H1 (cell line): ENCODE measurements at regions not wholly inside any gene's neighbourhood (a gene's known extent, or its start where the extent isn't known, plus 50 kb on each side); places are given as distances from the start of the nearest gene placed in this dataset.

ENCODE experiments used
- CTCF ChIA-PET: fragments of 300-600 bp; sonication (Branson Sonifier 250); formaldehyde crosslinking; loops from one replicate; lab custom pipeline; 2021; ENCODE audit not compliant: partially characterized antibody; lab: Charles Lee
- POLR2A ChIA-PET: fragments of 300-600 bp; sonication (Branson Sonifier 250); formaldehyde crosslinking; loops from one replicate; lab custom pipeline; 2021; ENCODE audit warnings: inconsistent platforms; ENCODE audit not compliant: partially characterized antibody; lab: Charles Lee
- DNase-seq, 2 experiments: peaks; one replicate each; pipeline versions ENCODE4 v3.0.0 to v3.0.0-alpha.2; 2010 to 2022; ENCODE audit warnings: low spot score in 2 of 2, low read depth in 1 of 2, mixed read lengths in 1 of 2
- FAIRE-seq: peaks from 2 replicates; lab custom pipeline; 2011; peaks lifted over from hg19 to GRCh38; lab: Jason Lieb, UNC
- H2AFZ ChIP-seq: 2 replicates; pipeline ENCODE4 v1.8.1; 2012; ENCODE audit warnings: low read length, inconsistent platforms
- H2AK5ac ChIP-seq: 2 replicates; pipeline ENCODE4 v1.6.1; 2013; ENCODE audit warnings: low read depth, low read length
- H2BK120ac ChIP-seq: replicated peaks from 2 replicates; pipeline ENCODE3; 2013; ENCODE audit warnings: low read depth, low read length, inconsistent platforms
- H2BK12ac ChIP-seq: 2 replicates; pipeline ENCODE4 v1.6.1; 2013; ENCODE audit warnings: low read depth, low read length
- H2BK15ac ChIP-seq: 2 replicates; pipeline ENCODE4 v1.6.1; 2013; ENCODE audit warnings: low read length
- H2BK20ac ChIP-seq: 2 replicates; pipeline ENCODE4 v1.6.1; 2013; ENCODE audit warnings: low read length
- H2BK5ac ChIP-seq: 2 replicates; pipeline ENCODE4 v1.6.1; 2013; ENCODE audit warnings: low read depth, low read length
- H3K14ac ChIP-seq: 2 replicates; pipeline ENCODE4 v1.6.1; 2013; ENCODE audit warnings: inconsistent platforms; ENCODE audit not compliant: insufficient read length
- H3K18ac ChIP-seq: 2 replicates; pipeline ENCODE4 v1.6.1; 2013; ENCODE audit warnings: low read length; ENCODE audit errors: extremely low read depth
- H3K23ac ChIP-seq: 2 replicates; pipeline ENCODE4 v1.6.1; 2013; ENCODE audit warnings: inconsistent platforms; ENCODE audit not compliant: insufficient read length
- H3K23me2 ChIP-seq: 2 replicates; pipeline ENCODE4 v1.6.1; 2013; ENCODE audit warnings: low read depth, low read length
- H3K27ac ChIP-seq: 2 replicates; pipeline ENCODE4 v1.6.1; 2011; ENCODE audit warnings: low read depth, low read length, inconsistent platforms
- H3K27me3 ChIP-seq, 4 experiments: replicated peaks in 1 of 4; 1 replicate in 1 of 4; 2 replicates in 3 of 4; pipeline versions ENCODE4 v1.6.1 to v1.8.1; 2011 to 2013; ENCODE audit warnings: low read length in 3 of 4, mild to moderate bottlenecking in 3 of 4, inconsistent platforms in 2 of 4, mixed read lengths in 2 of 4, moderate library complexity in 1 of 4; ENCODE audit not compliant: control insufficient read depth in 3 of 4, insufficient read depth in 3 of 4; ENCODE audit errors: extremely low read depth in 1 of 4
- H3K36me3 ChIP-seq, 4 experiments: 2 replicates each; pipeline versions ENCODE4 v1.6.1 to v1.8.1; 2011 to 2013; ENCODE audit warnings: mild to moderate bottlenecking in 4 of 4, low read length in 3 of 4, moderate library complexity in 2 of 4, control low read depth in 1 of 4, inconsistent platforms in 1 of 4; ENCODE audit not compliant: insufficient read depth in 4 of 4, control insufficient read depth in 2 of 4
- H3K4ac ChIP-seq: replicated peaks from 2 replicates; pipeline ENCODE3; 2013; ENCODE audit warnings: low read length, low read depth, mixed read lengths, inconsistent platforms; ENCODE audit not compliant: insufficient read length
- H3K4me1 ChIP-seq, 4 experiments: replicated peaks in 1 of 4; 1 replicate in 1 of 4; 2 replicates in 3 of 4; pipeline versions ENCODE4 v1.6.1 to v1.8.1; 2011 to 2013; ENCODE audit warnings: low read length in 3 of 4, inconsistent platforms in 2 of 4, mixed read lengths in 1 of 4; ENCODE audit not compliant: insufficient read depth in 4 of 4, control insufficient read depth in 3 of 4
- H3K4me2 ChIP-seq, 2 experiments: 2 replicates each; pipeline versions ENCODE4 v1.6.1 to v1.8.1; 2011 to 2013; ENCODE audit warnings: low read depth in 2 of 2, low read length in 2 of 2, control low read depth in 1 of 2, inconsistent platforms in 1 of 2, mild to moderate bottlenecking in 1 of 2; ENCODE audit not compliant: insufficient read depth in 1 of 2
- H3K4me3 ChIP-seq, 4 experiments: fragments of 200-600, 300-600 bp in 1 of 4; sonication (generic), shearing (Covaris generic), sonication (Bioruptor Twin) in 1 of 4; 2 replicates each; pipeline versions ENCODE4 v1.5.1 to v1.8.1; 2011 to 2016; ENCODE audit warnings: low read length in 4 of 4, low read depth in 3 of 4, control low read depth in 2 of 4, inconsistent platforms in 2 of 4, mild to moderate bottlenecking in 2 of 4, mixed read lengths in 1 of 4, moderate library complexity in 1 of 4; ENCODE audit not compliant: insufficient read depth in 2 of 4; ENCODE audit errors: extremely low read depth in 1 of 4
- H3K56ac ChIP-seq: replicated peaks from 2 replicates; pipeline ENCODE3; 2013; ENCODE audit warnings: low read depth, mild to moderate bottlenecking, mixed read lengths, low read length, inconsistent platforms; ENCODE audit not compliant: insufficient read length
- H3K79me1 ChIP-seq: 2 replicates; pipeline ENCODE4 v1.6.1; 2013; ENCODE audit warnings: low read depth, low read length, control low read depth
- H3K79me2 ChIP-seq, 2 experiments: 2 replicates each; pipeline versions ENCODE4 v1.6.1 to v1.8.1; 2012 to 2013; ENCODE audit warnings: low read length in 2 of 2, mild to moderate bottlenecking in 2 of 2, inconsistent platforms in 1 of 2; ENCODE audit not compliant: insufficient read depth in 2 of 2, control insufficient read depth in 1 of 2
- H3K9ac ChIP-seq, 4 experiments: replicated peaks in 1 of 4; 1 replicate in 1 of 4; 2 replicates in 3 of 4; pipeline versions ENCODE4 v1.6.1 to v1.8.1; 2011 to 2013; ENCODE audit warnings: low read depth in 3 of 4, low read length in 3 of 4, control low read depth in 2 of 4, mild to moderate bottlenecking in 2 of 4, moderate library complexity in 2 of 4, inconsistent platforms in 1 of 4; ENCODE audit errors: extremely low read depth in 1 of 4
- H3K9me3 ChIP-seq, 2 experiments: 2 replicates each; pipeline versions ENCODE4 v1.6.1 to v1.8.1; 2012 to 2013; ENCODE audit warnings: mild to moderate bottlenecking in 2 of 2, moderate library complexity in 2 of 2, control low read depth in 1 of 2, inconsistent platforms in 1 of 2, low read depth in 1 of 2, low read length in 1 of 2, mixed read lengths in 1 of 2; ENCODE audit not compliant: insufficient read depth in 2 of 2
- H4K20me1 ChIP-seq, 2 experiments: replicated peaks in 1 of 2; 2 replicates each; pipeline versions ENCODE3 to v1.8.1; 2011 to 2013; ENCODE audit warnings: inconsistent platforms in 2 of 2, low read length in 2 of 2, mild to moderate bottlenecking in 1 of 2; ENCODE audit not compliant: insufficient read depth in 2 of 2, control insufficient read depth in 1 of 2
- H4K5ac ChIP-seq: 2 replicates; pipeline ENCODE4 v1.6.1; 2013; ENCODE audit warnings: low read length, low read depth, mixed read lengths, inconsistent platforms; ENCODE audit not compliant: insufficient read length
- H4K8ac ChIP-seq: 2 replicates; pipeline ENCODE4 v1.8.0; 2013; ENCODE audit warnings: mild to moderate bottlenecking, moderate library complexity, low read length, inconsistent platforms; ENCODE audit not compliant: insufficient read depth; ENCODE audit errors: extremely low read depth
- H4K91ac ChIP-seq: replicated peaks from 2 replicates; pipeline ENCODE3; 2013; ENCODE audit warnings: low read length, mixed read lengths, inconsistent platforms; ENCODE audit not compliant: insufficient read length
- EGR1 ChIP-seq: IDR thresholded peaks from 2 replicates; pipeline ENCODE4 v1.6.1; 2011; ENCODE audit warnings: low read depth, low read length, borderline replicate concordance
- EZH2 ChIP-seq: fragments of 200-600 bp; sonication (generic); IDR thresholded peaks from 2 replicates; pipeline ENCODE4 v1.7.1; 2012; ENCODE audit warnings: low read depth, mild to moderate bottlenecking, moderate library complexity, low read length, inconsistent platforms; ENCODE audit not compliant: severe bottlenecking
- KDM4A ChIP-seq: IDR thresholded peaks from one replicate; pipeline ENCODE4 v1.7.1; 2012; ENCODE audit warnings: low read depth, mild to moderate bottlenecking, moderate library complexity, low read length, inconsistent platforms; ENCODE audit not compliant: severe bottlenecking
- NANOG ChIP-seq: IDR thresholded peaks from 2 replicates; pipeline ENCODE4 v1.6.1; 2011; ENCODE audit warnings: low read length, low read depth, mild to moderate bottlenecking, inconsistent platforms; ENCODE audit not compliant: insufficient read depth, poor library complexity, severe bottlenecking
- RBBP5 ChIP-seq: IDR thresholded peaks from 2 replicates; pipeline ENCODE4 v1.7.1; 2012; ENCODE audit warnings: low read depth, mild to moderate bottlenecking, inconsistent platforms, low read length, moderate library complexity, borderline replicate concordance
- RXRA ChIP-seq: IDR thresholded peaks from 2 replicates; pipeline ENCODE4 v1.6.1; 2011; ENCODE audit warnings: low read depth, mild to moderate bottlenecking, low read length, moderate library complexity; ENCODE audit not compliant: insufficient read depth
- SRF ChIP-seq: IDR thresholded peaks from 2 replicates; pipeline ENCODE4 v1.6.1; 2011; ENCODE audit warnings: mild to moderate bottlenecking, low read depth, low read length, moderate library complexity
- SUZ12 ChIP-seq: fragments of 200-600 bp; sonication (generic); IDR thresholded peaks from 2 replicates; pipeline ENCODE4 v1.6.1; 2012; ENCODE audit warnings: mild to moderate bottlenecking, inconsistent platforms, low read length, moderate library complexity, mixed read lengths
- YY1 ChIP-seq: IDR thresholded peaks from 2 replicates; pipeline ENCODE4 v1.6.1; 2011; ENCODE audit warnings: low read depth, mild to moderate bottlenecking, low read length
- WGBS, 2 experiments: shearing (Covaris generic) in 1 of 2; methylation state at CpG; one replicate each; pipeline versions ENCODE4 v1.1.6 to v1.1.7; 2013 to 2015; ENCODE audit warnings: low lambda C conversion rate in 2 of 2, mixed read lengths in 2 of 2, inconsistent platforms in 1 of 2, low coverage in 1 of 2, missing lambda C conversion rate in 1 of 2; ENCODE audit not compliant: insufficient replicate concordance in 2 of 2, insufficient coverage in 1 of 2, insufficient read length in 1 of 2; ENCODE audit errors: extremely low coverage in 1 of 2, missing lambda C conversion rate in 1 of 2; 5-methylcytosine and 5-hydroxymethylcytosine counted together
- TF ChIP-seq, protein P1 (sequence below), 3 experiments: IDR thresholded peaks; 1 replicate in 2 of 3; 2 replicates in 1 of 3; pipeline versions ENCODE4 v1.5.1 to v1.6.1; 2011; ENCODE audit warnings: low read length in 3 of 3, mild to moderate bottlenecking in 3 of 3, inconsistent platforms in 2 of 3, low read depth in 1 of 3, moderate library complexity in 1 of 3; ENCODE audit not compliant: insufficient read depth in 1 of 3; ENCODE audit errors: control extremely low read depth in 1 of 3
- TF ChIP-seq, protein P2 (sequence below): IDR thresholded peaks from 2 replicates; pipeline ENCODE4 v1.6.1; 2011; ENCODE audit warnings: low read depth, mild to moderate bottlenecking, low read length; ENCODE audit not compliant: insufficient read depth

DNA sequence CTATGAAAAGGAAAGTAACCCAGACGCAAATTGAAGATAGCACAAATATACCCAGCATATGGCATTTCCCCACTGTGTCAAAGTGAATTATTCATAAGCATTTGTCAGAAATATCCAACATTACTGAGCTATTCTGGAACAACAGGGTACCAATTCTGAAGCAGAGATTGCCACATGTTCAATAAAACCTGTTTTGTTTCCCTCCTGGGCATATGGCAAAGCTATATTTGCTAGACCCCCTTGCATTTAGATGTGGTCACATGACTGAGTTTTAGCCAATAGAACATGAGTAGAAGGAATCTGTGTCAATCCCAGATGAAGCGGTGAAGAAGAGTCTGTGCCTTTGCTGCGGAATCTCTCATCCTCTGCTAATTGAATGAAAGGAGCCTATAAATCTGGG is 296.4 kb upstream of the DLGAP1 start:
- no peaks in the 10 kb centered on the region for H3K9me3 ChIP-seq
- no peak overlapping the region for H3K14ac ChIP-seq
- no peak overlapping the region for H4K8ac ChIP-seq
- no peak overlapping the region for H3K4ac ChIP-seq
- H3K4me2 ChIP-seq: no peak overlapping the region
- no peak overlapping the region for H3K18ac ChIP-seq
- no peak overlapping the region for H3K9ac ChIP-seq
- no peaks in the 10 kb centered on the region for H3K27me3 ChIP-seq
- DNase-seq (no peak), FAIRE-seq (no peak)
- no peak overlapping the region for H2BK120ac ChIP-seq
- 91% methylated on average over 3 of the region's 3 CpGs; no CpG with 5 or more reads in 1 of the 2 experiments for WGBS, 2 experiments
- H4K91ac ChIP-seq: no peak overlapping the region
- CTCF ChIA-PET: interaction anchor here (1.2 kb wide), 1 partner anchor 306 kb away, joined by 4 read pairs; no protein-coding TSS in a partner anchor
- no peak overlapping the region for H2AFZ ChIP-seq
- H3K36me3 ChIP-seq: no peaks in the 10 kb centered on the region
- no peak overlapping the region for H2AK5ac ChIP-seq
- H3K23ac ChIP-seq: no peak overlapping the region
- H3K23me2 ChIP-seq: no peaks in the 10 kb centered on the region
- POLR2A ChIA-PET: no interaction called here
- H4K5ac ChIP-seq: no peak overlapping the region
- H4K20me1 ChIP-seq: no peaks in the 10 kb centered on the region
- H2BK15ac ChIP-seq: no peak overlapping the region
- H2BK20ac ChIP-seq: no peak overlapping the region
- no peaks in the 10 kb centered on the region for H3K79me2 ChIP-seq
- H3K56ac ChIP-seq: no peak overlapping the region
- H3K4me3 ChIP-seq: no peak overlapping the region
- H2BK5ac ChIP-seq: no peak overlapping the region
- H3K79me1 ChIP-seq: no peaks in the 10 kb centered on the region
- no peak overlapping the region for H2BK12ac ChIP-seq
- no peaks in the 10 kb centered on the region for H3K4me1 ChIP-seq
- no peak overlapping the region for H3K27ac ChIP-seq
- TF ChIP-seq, protein P1, sequence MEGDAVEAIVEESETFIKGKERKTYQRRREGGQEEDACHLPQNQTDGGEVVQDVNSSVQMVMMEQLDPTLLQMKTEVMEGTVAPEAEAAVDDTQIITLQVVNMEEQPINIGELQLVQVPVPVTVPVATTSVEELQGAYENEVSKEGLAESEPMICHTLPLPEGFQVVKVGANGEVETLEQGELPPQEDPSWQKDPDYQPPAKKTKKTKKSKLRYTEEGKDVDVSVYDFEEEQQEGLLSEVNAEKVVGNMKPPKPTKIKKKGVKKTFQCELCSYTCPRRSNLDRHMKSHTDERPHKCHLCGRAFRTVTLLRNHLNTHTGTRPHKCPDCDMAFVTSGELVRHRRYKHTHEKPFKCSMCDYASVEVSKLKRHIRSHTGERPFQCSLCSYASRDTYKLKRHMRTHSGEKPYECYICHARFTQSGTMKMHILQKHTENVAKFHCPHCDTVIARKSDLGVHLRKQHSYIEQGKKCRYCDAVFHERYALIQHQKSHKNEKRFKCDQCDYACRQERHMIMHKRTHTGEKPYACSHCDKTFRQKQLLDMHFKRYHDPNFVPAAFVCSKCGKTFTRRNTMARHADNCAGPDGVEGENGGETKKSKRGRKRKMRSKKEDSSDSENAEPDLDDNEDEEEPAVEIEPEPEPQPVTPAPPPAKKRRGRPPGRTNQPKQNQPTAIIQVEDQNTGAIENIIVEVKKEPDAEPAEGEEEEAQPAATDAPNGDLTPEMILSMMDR (IDR thresholded peaks at IDR 0.05; ENCODE audit: control extremely low read depth in 1 of 3, insufficient read depth in 1 of 3, low read depth in 1 of 3, low read length in 3 of 3): no peak
- TF ChIP-seq SUZ12: no peak
- no peak for TF ChIP-seq EZH2
- TF ChIP-seq, protein P2, sequence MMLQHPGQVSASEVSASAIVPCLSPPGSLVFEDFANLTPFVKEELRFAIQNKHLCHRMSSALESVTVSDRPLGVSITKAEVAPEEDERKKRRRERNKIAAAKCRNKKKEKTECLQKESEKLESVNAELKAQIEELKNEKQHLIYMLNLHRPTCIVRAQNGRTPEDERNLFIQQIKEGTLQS: no peak
- TF ChIP-seq YY1: no peak
- TF ChIP-seq KDM4A: no peak
- no peak for TF ChIP-seq EGR1
- no peak for TF ChIP-seq NANOG
- no peak for TF ChIP-seq SRF
- no peak for TF ChIP-seq RXRA
- TF ChIP-seq RBBP5: no peak
